ENCODE measurements at regions not wholly inside any gene's neighbourhood (a gene's known extent, or its start where the extent isn't known, plus 50 kb on each side); places are given as distances from the start of the nearest gene placed in this dataset.

DNA sequence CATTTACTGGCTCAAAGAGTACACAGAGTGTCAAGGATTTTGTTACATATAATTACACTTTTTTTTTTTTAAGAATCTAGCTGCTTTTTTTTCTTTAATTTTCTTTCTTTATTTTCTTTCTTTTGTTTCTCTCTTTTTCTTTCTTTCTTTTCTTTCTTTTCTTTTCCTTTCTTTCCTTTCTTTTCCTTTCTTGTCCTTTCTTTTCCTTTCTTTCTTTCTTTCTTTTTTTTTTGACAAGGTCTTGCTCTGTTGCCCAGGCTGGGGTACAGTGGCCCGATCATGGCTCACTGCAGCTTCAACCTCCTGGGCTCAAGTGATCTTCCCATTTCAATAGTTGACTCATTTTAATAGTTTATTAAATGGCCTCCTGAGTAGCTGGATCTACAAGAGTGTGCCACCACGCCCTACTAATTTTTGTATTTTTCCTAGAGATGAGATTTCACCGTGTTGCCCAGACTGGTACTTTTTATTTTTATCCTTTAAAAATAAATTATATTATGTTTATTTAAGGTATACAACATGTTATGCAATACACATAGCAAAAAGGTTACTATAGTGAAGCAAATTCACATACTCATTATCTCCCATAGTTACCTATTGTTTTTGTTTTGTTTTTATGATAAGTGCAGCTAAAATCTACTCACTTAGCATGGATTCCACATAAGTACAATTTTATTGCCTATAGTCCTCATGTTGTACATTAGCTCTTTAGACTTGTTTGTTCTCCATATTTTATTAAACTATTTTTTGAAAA, 381.5 kb upstream of the KLF4 start:
- H3K9ac ChIP-seq (ENCODE audit: low read length), result no peak overlapping the region
- H3K27ac ChIP-seq (ENCODE audit: low read depth, low read length), result no peak overlapping the region
- DNase-seq (ENCODE audit: low read depth, low spot score), result no peak
- ChIA-PET CTCF (no interaction called here), RAD21 (ENCODE audit: low non-redundant PET in 1 of 2, low total read pairs in 2 of 2, uncharacterized antibody in 2 of 2, unreplicated experiment in 2 of 2) (no interaction called here), POLR2A (no interaction called here)
- H3K36me3 ChIP-seq (ENCODE audit: control insufficient read depth in 1 of 2, insufficient read depth in 2 of 2, low read length in 2 of 2), result no peaks in the 10 kb centered on the region
- H2AFZ ChIP-seq (ENCODE audit: low read depth, low read length, poor library complexity, severe bottlenecking), result peak overlapping the region; percentile 85
- TF ChIP-seq, protein P1, sequence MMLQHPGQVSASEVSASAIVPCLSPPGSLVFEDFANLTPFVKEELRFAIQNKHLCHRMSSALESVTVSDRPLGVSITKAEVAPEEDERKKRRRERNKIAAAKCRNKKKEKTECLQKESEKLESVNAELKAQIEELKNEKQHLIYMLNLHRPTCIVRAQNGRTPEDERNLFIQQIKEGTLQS (IDR thresholded peaks at IDR 0.05), result no peak
- TF ChIP-seq, protein P2, sequence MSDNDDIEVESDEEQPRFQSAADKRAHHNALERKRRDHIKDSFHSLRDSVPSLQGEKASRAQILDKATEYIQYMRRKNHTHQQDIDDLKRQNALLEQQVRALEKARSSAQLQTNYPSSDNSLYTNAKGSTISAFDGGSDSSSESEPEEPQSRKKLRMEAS (IDR thresholded peaks at IDR 0.05), result no peak
- TF ChIP-seq SIN3A (IDR thresholded peaks at IDR 0.05; ENCODE audit: low read depth) (no peak), ZFX (IDR thresholded peaks at IDR 0.05) (no peak), EZH2phosphoT487 (IDR thresholded peaks at IDR 0.05; ENCODE audit: borderline replicate concordance) (no peak), EZH2 (IDR thresholded peaks at IDR 0.05) (no peak), CEBPB (IDR thresholded peaks at IDR 0.05; ENCODE audit: low read depth) (no peak), YY1 (IDR thresholded peaks at IDR 0.05; ENCODE audit: extremely low read depth, insufficient replicate concordance, low read depth, low read length) (no peak), POLR2AphosphoS5 (IDR thresholded peaks at IDR 0.05; ENCODE audit: low read depth, low read length) (no peak), TCF7L2 (IDR thresholded peaks at IDR 0.05; ENCODE audit: borderline replicate concordance, extremely low read depth, insufficient read depth, insufficient read length) (no peak), JUND (IDR thresholded peaks at IDR 0.05) (no peak), ZNF274 (IDR thresholded peaks at IDR 0.05; ENCODE audit: low read depth, low read length) (no peak), SP1 (IDR thresholded peaks at IDR 0.05; ENCODE audit: low read depth) (no peak), SRF (IDR thresholded peaks at IDR 0.05; ENCODE audit: low read depth) (no peak), POLR2A (IDR thresholded peaks at IDR 0.05; ENCODE audit: borderline replicate concordance, extremely low read depth, insufficient read depth, insufficient read length) (no peak)
- TF ChIP-seq, protein P3, sequence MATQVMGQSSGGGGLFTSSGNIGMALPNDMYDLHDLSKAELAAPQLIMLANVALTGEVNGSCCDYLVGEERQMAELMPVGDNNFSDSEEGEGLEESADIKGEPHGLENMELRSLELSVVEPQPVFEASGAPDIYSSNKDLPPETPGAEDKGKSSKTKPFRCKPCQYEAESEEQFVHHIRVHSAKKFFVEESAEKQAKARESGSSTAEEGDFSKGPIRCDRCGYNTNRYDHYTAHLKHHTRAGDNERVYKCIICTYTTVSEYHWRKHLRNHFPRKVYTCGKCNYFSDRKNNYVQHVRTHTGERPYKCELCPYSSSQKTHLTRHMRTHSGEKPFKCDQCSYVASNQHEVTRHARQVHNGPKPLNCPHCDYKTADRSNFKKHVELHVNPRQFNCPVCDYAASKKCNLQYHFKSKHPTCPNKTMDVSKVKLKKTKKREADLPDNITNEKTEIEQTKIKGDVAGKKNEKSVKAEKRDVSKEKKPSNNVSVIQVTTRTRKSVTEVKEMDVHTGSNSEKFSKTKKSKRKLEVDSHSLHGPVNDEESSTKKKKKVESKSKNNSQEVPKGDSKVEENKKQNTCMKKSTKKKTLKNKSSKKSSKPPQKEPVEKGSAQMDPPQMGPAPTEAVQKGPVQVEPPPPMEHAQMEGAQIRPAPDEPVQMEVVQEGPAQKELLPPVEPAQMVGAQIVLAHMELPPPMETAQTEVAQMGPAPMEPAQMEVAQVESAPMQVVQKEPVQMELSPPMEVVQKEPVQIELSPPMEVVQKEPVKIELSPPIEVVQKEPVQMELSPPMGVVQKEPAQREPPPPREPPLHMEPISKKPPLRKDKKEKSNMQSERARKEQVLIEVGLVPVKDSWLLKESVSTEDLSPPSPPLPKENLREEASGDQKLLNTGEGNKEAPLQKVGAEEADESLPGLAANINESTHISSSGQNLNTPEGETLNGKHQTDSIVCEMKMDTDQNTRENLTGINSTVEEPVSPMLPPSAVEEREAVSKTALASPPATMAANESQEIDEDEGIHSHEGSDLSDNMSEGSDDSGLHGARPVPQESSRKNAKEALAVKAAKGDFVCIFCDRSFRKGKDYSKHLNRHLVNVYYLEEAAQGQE (IDR thresholded peaks at IDR 0.05; ENCODE audit: low read depth), result no peak
- TF ChIP-seq, protein P4, sequence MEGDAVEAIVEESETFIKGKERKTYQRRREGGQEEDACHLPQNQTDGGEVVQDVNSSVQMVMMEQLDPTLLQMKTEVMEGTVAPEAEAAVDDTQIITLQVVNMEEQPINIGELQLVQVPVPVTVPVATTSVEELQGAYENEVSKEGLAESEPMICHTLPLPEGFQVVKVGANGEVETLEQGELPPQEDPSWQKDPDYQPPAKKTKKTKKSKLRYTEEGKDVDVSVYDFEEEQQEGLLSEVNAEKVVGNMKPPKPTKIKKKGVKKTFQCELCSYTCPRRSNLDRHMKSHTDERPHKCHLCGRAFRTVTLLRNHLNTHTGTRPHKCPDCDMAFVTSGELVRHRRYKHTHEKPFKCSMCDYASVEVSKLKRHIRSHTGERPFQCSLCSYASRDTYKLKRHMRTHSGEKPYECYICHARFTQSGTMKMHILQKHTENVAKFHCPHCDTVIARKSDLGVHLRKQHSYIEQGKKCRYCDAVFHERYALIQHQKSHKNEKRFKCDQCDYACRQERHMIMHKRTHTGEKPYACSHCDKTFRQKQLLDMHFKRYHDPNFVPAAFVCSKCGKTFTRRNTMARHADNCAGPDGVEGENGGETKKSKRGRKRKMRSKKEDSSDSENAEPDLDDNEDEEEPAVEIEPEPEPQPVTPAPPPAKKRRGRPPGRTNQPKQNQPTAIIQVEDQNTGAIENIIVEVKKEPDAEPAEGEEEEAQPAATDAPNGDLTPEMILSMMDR (IDR thresholded peaks at IDR 0.05 in 2 of 3, conservative IDR thresholded peaks at IDR 0.05 in 1 of 3; ENCODE audit: borderline replicate concordance in 1 of 3, insufficient read depth in 1 of 3, low read depth in 2 of 3, low read length in 2 of 3), result no peak
- intact Hi-C loops (cut with micrococcal nuclease), result loop anchor here (10.0 kb wide), 1 partner anchor 56 kb away; no protein-coding TSS in a partner anchor
- no peak overlapping the region for H3K4me2 ChIP-seq (ENCODE audit: low read length)
- no peaks in the 10 kb centered on the region for H4K20me1 ChIP-seq (ENCODE audit: insufficient read depth)
- no peaks in the 10 kb centered on the region for H3K9me3 ChIP-seq (ENCODE audit: control insufficient read depth in 1 of 2, insufficient read depth in 1 of 2, low read depth in 1 of 2, low read length in 2 of 2)
- no peaks in the 10 kb centered on the region for H3K4me1 ChIP-seq (ENCODE audit: control insufficient read depth in 1 of 2, insufficient read depth in 2 of 2, low read length in 2 of 2)
- H3K4me3 ChIP-seq (replicated peaks in 1 of 2; ENCODE audit: low read depth in 1 of 2, low read length in 2 of 2), result no peak overlapping the region
- ATAC-seq, result no peak
- no peaks in the 10 kb centered on the region for H3K9me2 ChIP-seq (ENCODE audit: insufficient read depth)
- no peaks in the 10 kb centered on the region for H3K27me3 ChIP-seq (ENCODE audit: insufficient read depth, low read length)
- no TSS peak for BruUV-seq (replicated peaks)
- no peaks in the 10 kb centered on the region for H3K79me2 ChIP-seq (ENCODE audit: insufficient read depth, low read length)

All from HCT116 (cell line).